ENCODE measurements at regions not wholly inside any gene's neighbourhood (a gene's known extent, or its start where the extent isn't known, plus 50 kb on each side); places are given as distances from the start of the nearest gene placed in this dataset.

GRCh38 chr10:33710006-33710405 lies 375.5 kb upstream of the NRP1 start:
- in situ Hi-C loops (cut with MboI): no loop called here
- Histone ChIP-seq H3K4me2 (ENCODE audit: unreplicated experiment) (no peak overlapping the region), H3K27ac (no peak overlapping the region), H3K27me3 (replicated peaks; ENCODE audit: insufficient read depth) (no peaks in the 10 kb centered on the region), H3K9ac (no peak overlapping the region), H3F3A (ENCODE audit: insufficient read depth) (peaks cover 24% of the 10 kb centered on the region), H2AFZ (no peak overlapping the region), H4K20me1 (ENCODE audit: insufficient read depth) (no peaks in the 10 kb centered on the region), H3K36me3 (ENCODE audit: low read depth) (no peaks in the 10 kb centered on the region), H3K9me2 (ENCODE audit: insufficient read depth) (no peaks in the 10 kb centered on the region), H3K79me2 (ENCODE audit: insufficient read depth) (no peaks in the 10 kb centered on the region), H3K4me3 (no peak overlapping the region), H3K9me3 (ENCODE audit: low read depth) (no peaks in the 10 kb centered on the region), H3K4me1 (ENCODE audit: insufficient read depth) (peaks cover 23% of the 10 kb centered on the region)
- WGBS, 2 experiments (ENCODE audit: low coverage in 1 of 2, low lambda C conversion rate in 2 of 2, missing lambda C conversion rate in 2 of 2): 89 to 90% methylated on average over 5 of the region's 5 CpGs
- TF ChIP-seq EZH2 (IDR thresholded peaks at IDR 0.05; ENCODE audit: insufficient read depth, poor library complexity, severe bottlenecking) (no peak), EZH2phosphoT487 (IDR thresholded peaks at IDR 0.05; ENCODE audit: insufficient read depth, low read depth) (no peak)
- no peak for DNase-seq

DNA sequence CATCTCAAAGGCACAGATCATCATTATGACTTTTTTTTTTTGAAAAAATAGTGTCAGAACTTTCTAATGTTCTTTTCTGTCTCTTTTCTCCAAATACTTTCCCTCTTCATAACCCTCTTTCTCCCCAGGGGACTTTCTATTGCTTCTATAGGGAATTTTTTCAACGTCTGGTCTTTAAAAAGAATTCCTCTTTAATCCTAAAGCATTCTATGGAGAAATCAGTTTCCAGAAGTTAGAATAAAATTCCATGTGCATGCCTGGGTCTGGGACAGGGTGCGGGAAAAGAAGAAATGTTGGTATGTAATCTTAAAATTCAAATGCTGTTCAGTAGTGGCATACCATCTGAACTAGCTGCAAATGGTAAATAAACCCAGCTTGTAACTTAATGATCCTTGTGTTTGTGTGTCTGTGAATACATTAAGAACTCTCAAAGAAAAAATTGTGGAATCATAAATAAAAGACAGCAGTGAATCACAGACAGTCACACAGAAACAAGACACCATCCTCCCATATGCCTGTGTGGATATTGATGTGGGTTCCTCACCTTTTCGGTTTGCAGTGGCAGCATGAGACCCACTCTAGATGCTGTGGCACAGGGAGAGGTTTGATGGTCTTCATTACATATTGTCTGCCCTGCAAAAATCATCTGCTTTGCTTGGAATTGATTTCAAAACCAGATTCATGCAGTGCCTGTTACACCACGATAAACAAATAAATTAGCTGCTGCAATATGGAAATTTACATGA lies 374.7 kb upstream of the NRP1 start:
- Histone ChIP-seq H3K36me3 (ENCODE audit: low read depth) (no peaks in the 10 kb centered on the region), H3K9ac (no peak overlapping the region), H3K4me3 (no peak overlapping the region), H2AFZ (no peak overlapping the region), H3K27me3 (replicated peaks; ENCODE audit: insufficient read depth) (no peaks in the 10 kb centered on the region), H3K9me2 (ENCODE audit: insufficient read depth) (no peaks in the 10 kb centered on the region), H3K4me1 (ENCODE audit: insufficient read depth) (peaks cover 31% of the 10 kb centered on the region), H3K27ac (no peak overlapping the region), H4K20me1 (ENCODE audit: insufficient read depth) (no peaks in the 10 kb centered on the region), H3K9me3 (ENCODE audit: low read depth) (no peaks in the 10 kb centered on the region), H3K4me2 (ENCODE audit: unreplicated experiment) (no peak overlapping the region), H3K79me2 (ENCODE audit: insufficient read depth) (no peaks in the 10 kb centered on the region), H3F3A (ENCODE audit: insufficient read depth) (peaks cover 31% of the 10 kb centered on the region)
- no peak for TF ChIP-seq EZH2 (IDR thresholded peaks at IDR 0.05; ENCODE audit: insufficient read depth, poor library complexity, severe bottlenecking)
- TF ChIP-seq EZH2phosphoT487 (IDR thresholded peaks at IDR 0.05; ENCODE audit: insufficient read depth, low read depth): no peak
- in situ Hi-C loops (cut with MboI): no loop called here
- WGBS, 2 experiments (ENCODE audit: low coverage in 1 of 2, low lambda C conversion rate in 2 of 2, missing lambda C conversion rate in 2 of 2): 91% methylated on average over 4 of the region's 4 CpGs
- no peak for DNase-seq

GRCh38 chr10:33708561-33708960 lies 374.1 kb upstream of the NRP1 start:
- Histone ChIP-seq H3K36me3 (ENCODE audit: low read depth) (no peaks in the 10 kb centered on the region), H2AFZ (no peak overlapping the region), H3F3A (ENCODE audit: insufficient read depth) (peaks cover 33% of the 10 kb centered on the region), H3K4me2 (ENCODE audit: unreplicated experiment) (no peak overlapping the region), H3K27me3 (replicated peaks; ENCODE audit: insufficient read depth) (no peaks in the 10 kb centered on the region), H3K9ac (no peak overlapping the region), H3K4me3 (no peak overlapping the region), H3K4me1 (ENCODE audit: insufficient read depth) (peaks cover 37% of the 10 kb centered on the region), H3K9me3 (ENCODE audit: low read depth) (no peaks in the 10 kb centered on the region), H3K27ac (no peak overlapping the region), H3K79me2 (ENCODE audit: insufficient read depth) (no peaks in the 10 kb centered on the region), H4K20me1 (ENCODE audit: insufficient read depth) (no peaks in the 10 kb centered on the region), H3K9me2 (ENCODE audit: insufficient read depth) (no peaks in the 10 kb centered on the region)
- in situ Hi-C loops (cut with MboI): no loop called here
- WGBS, 2 experiments (ENCODE audit: low coverage in 1 of 2, low lambda C conversion rate in 2 of 2, missing lambda C conversion rate in 2 of 2): 90 to 92% methylated on average over 5 of the region's 5 CpGs
- TF ChIP-seq EZH2 (IDR thresholded peaks at IDR 0.05; ENCODE audit: insufficient read depth, poor library complexity, severe bottlenecking) (no peak), EZH2phosphoT487 (IDR thresholded peaks at IDR 0.05; ENCODE audit: insufficient read depth, low read depth) (no peak)
- DNase-seq: no peak

- 0 to 7% methylated on average over 1 of the region's 1 CpG for WGBS, 2 experiments (ENCODE audit: low coverage in 1 of 2, low lambda C conversion rate in 2 of 2, missing lambda C conversion rate in 2 of 2)
- DNase-seq: peak; percentile 93
- H3K9me3 ChIP-seq (ENCODE audit: low read depth): no peaks in the 10 kb centered on the region
- no peaks in the 10 kb centered on the region for H3K27me3 ChIP-seq (replicated peaks; ENCODE audit: insufficient read depth)
- H3K4me1 ChIP-seq (ENCODE audit: insufficient read depth): peaks cover 42% of the 10 kb centered on the region
- H2AFZ ChIP-seq: no peak overlapping the region
- H3F3A ChIP-seq (ENCODE audit: insufficient read depth): peaks cover 38% of the 10 kb centered on the region
- H4K20me1 ChIP-seq (ENCODE audit: insufficient read depth): no peaks in the 10 kb centered on the region
- TF ChIP-seq EZH2phosphoT487 (IDR thresholded peaks at IDR 0.05; ENCODE audit: insufficient read depth, low read depth) (no peak), EZH2 (IDR thresholded peaks at IDR 0.05; ENCODE audit: insufficient read depth, poor library complexity, severe bottlenecking) (no peak)
- H3K9me2 ChIP-seq (ENCODE audit: insufficient read depth): no peaks in the 10 kb centered on the region
- H3K36me3 ChIP-seq (ENCODE audit: low read depth): no peaks in the 10 kb centered on the region
- no peak overlapping the region for H3K4me3 ChIP-seq
- H3K79me2 ChIP-seq (ENCODE audit: insufficient read depth): no peaks in the 10 kb centered on the region
- in situ Hi-C loops (cut with MboI): no loop called here
- peak overlapping the region; percentile 94 for H3K27ac ChIP-seq
- H3K4me2 ChIP-seq (ENCODE audit: unreplicated experiment): peak overlapping the region; percentile 49
- peak overlapping the region; percentile 63 for H3K9ac ChIP-seq
Observed at GRCh38 chr10:33706746-33707145, 372.3 kb upstream of the NRP1 start.
